GM23338 (cell line): ENCODE measurements at regions not wholly inside any gene's neighbourhood (a gene's known extent, or its start where the extent isn't known, plus 50 kb on each side); places are given as distances from the start of the nearest gene placed in this dataset.
"Not testable (repeated sequence)": the region's sequence is repeated elsewhere in the genome, so short reads cannot be mapped to it uniquely, and the experiment has no call there.

ENCODE experiments used
- ATAC-seq: fragments of 200-7000 bp; cut with Tn5 transposase; 3 replicates; pipeline ENCODE4 v1.9.1; 2020
- DNase-seq: peaks from one replicate; pipeline ENCODE4 v3.0.0-alpha.2; 2015; ENCODE audit warnings: low spot score
- H2AFZ ChIP-seq: fragments of 200-600 bp; sonication (generic); 2 replicates; pipeline ENCODE4 v1.8.0; 2016; ENCODE audit warnings: antibody characterized with exemption, mild to moderate bottlenecking, moderate library complexity
- H3F3A ChIP-seq: fragments of 200-600 bp; sonication (generic); replicated peaks from 2 replicates; pipeline ENCODE4 v1.8.0; 2017; ENCODE audit warnings: antibody characterized with exemption, mixed run types, low read depth
- H3K27ac ChIP-seq: fragments of 200-600 bp; sonication (generic); 2 replicates; pipeline ENCODE4 v1.6.1; 2016; ENCODE audit warnings: low read depth
- H3K27me3 ChIP-seq: fragments of 200-600 bp; sonication (generic); 2 replicates; pipeline ENCODE4 v1.8.0; 2016; ENCODE audit warnings: mild to moderate bottlenecking, mixed run types, moderate library complexity; ENCODE audit not compliant: insufficient read depth
- H3K36me3 ChIP-seq: fragments of 200-600 bp; sonication (generic); 2 replicates; pipeline ENCODE4 v1.8.0; 2016; ENCODE audit warnings: mild to moderate bottlenecking; ENCODE audit not compliant: insufficient read depth
- H3K4me1 ChIP-seq: fragments of 200-600 bp; sonication (generic); 2 replicates; pipeline ENCODE4 v1.8.0; 2016; ENCODE audit warnings: mild to moderate bottlenecking, moderate library complexity; ENCODE audit not compliant: insufficient read depth
- H3K4me2 ChIP-seq: fragments of 200-600 bp; sonication (generic); 2 replicates; pipeline ENCODE4 v1.7.1; 2017; ENCODE audit warnings: mixed run types
- H3K4me3 ChIP-seq: fragments of 200-600 bp; sonication (generic); 2 replicates; pipeline ENCODE4 v1.6.1; 2016; ENCODE audit warnings: mixed run types
- H3K79me2 ChIP-seq: fragments of 200-600 bp; sonication (generic); replicated peaks from 2 replicates; pipeline ENCODE4 v1.8.0; 2017; ENCODE audit warnings: mild to moderate bottlenecking; ENCODE audit not compliant: insufficient read depth
- H3K9me2 ChIP-seq: fragments of 200-600 bp; sonication (generic); 2 replicates; pipeline ENCODE4 v1.8.0; 2017; ENCODE audit not compliant: insufficient read depth
- H4K20me1 ChIP-seq: fragments of 200-600 bp; sonication (generic); replicated peaks from 2 replicates; pipeline ENCODE4 v1.8.0; 2017; ENCODE audit warnings: mild to moderate bottlenecking; ENCODE audit not compliant: insufficient read depth
- H3K27ac Mint-ChIP-seq: 2 replicates; pipeline ENCODE4 v1.8.0; 2020; ENCODE audit warnings: inconsistent platforms, mild to moderate bottlenecking, moderate library complexity, mixed read lengths
- H3K27me3 Mint-ChIP-seq: 3 replicates; pipeline ENCODE4 v1.8.0; 2022; ENCODE audit warnings: low read depth, mild to moderate bottlenecking, moderate library complexity, mixed read lengths, inconsistent platforms; ENCODE audit not compliant: insufficient read depth, poor library complexity
- H3K36me3 Mint-ChIP-seq: 3 replicates; pipeline ENCODE4 v1.8.0; 2021; ENCODE audit warnings: low read depth, mild to moderate bottlenecking, inconsistent platforms, moderate library complexity, mixed read lengths
- H3K4me1 Mint-ChIP-seq: 3 replicates; pipeline ENCODE4 v1.8.0; 2020; ENCODE audit warnings: mild to moderate bottlenecking, inconsistent platforms, mixed read lengths
- H3K4me3 Mint-ChIP-seq: 3 replicates; pipeline ENCODE4 v1.8.0; 2021; ENCODE audit warnings: moderate library complexity, mild to moderate bottlenecking, inconsistent platforms, mixed read lengths
- H3K9me3 Mint-ChIP-seq: 3 replicates; pipeline ENCODE4 v1.8.0; 2020; ENCODE audit warnings: moderate library complexity, mild to moderate bottlenecking, inconsistent platforms, mixed read lengths

GRCh38 chr21:9246010-9246409 lies 1275.4 kb upstream of the TPTE start:
- ATAC-seq, H3K4me1 Mint-ChIP-seq, H3K4me3 Mint-ChIP-seq, H3K4me1 ChIP-seq, H3K27ac Mint-ChIP-seq, H3K27me3 ChIP-seq, H3F3A ChIP-seq, H2AFZ ChIP-seq, H3K9me2 ChIP-seq, H3K4me2 ChIP-seq, H3K79me2 ChIP-seq, DNase-seq, H3K27ac ChIP-seq, H4K20me1 ChIP-seq: not testable (repeated sequence)
- Histone ChIP-seq H3K4me3 (peak overlapping the region; percentile 40; the same call in 1 of the 2 replicates), H3K36me3 (peaks cover 11% of the 10 kb centered on the region; the same call in 1 of the 2 replicates)
- peaks cover 14% of the 10 kb centered on the region for H3K27me3 Mint-ChIP-seq
- peaks cover 30% of the 10 kb centered on the region for H3K36me3 Mint-ChIP-seq
- peaks cover 34% of the 10 kb centered on the region for H3K9me3 Mint-ChIP-seq

DNA sequence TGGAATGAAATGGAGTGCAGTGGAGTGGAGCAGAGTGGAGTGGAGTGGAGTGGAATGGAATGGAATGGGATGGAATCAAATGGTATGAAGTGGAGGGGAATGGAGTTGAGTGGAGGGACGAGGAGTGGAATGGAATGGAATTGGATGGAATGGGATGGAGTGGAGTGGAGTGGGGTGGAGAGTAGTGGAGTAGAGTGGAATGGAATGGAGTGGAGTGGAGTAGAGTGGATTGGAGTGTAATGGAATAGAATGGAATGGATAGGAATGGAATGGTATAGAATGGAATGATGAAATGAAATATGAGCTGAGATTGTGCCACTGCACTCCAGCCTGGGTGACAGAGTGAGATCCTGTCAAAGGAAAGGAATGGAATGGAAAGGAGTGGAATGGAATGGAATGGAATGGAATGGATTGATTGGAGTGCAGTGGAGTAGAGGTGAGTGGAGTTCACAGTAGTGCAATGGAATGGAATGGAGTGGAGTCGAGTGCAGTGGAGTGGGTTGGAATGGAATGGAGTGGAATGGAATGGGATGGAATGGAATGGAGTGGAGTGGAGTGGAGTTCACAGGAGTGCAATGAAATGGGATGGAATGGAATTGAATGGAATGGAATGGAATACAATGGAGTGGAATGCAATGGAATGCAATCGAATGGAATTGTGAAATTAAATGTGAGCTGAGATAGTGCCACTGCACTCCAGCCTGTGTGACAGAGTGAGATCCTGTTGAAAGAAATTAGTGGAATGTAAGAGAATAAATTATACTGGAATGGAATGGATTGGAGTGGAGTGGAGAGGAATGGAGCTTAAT lies 1274.7 kb upstream of the TPTE start:
- not testable (repeated sequence) for H3K9me2 ChIP-seq, H3K4me1 Mint-ChIP-seq, H3F3A ChIP-seq, H3K27ac Mint-ChIP-seq, H3K79me2 ChIP-seq, H3K4me1 ChIP-seq, H3K4me2 ChIP-seq, H3K4me3 Mint-ChIP-seq, H4K20me1 ChIP-seq, DNase-seq, H2AFZ ChIP-seq, H3K27ac ChIP-seq, H3K27me3 ChIP-seq, ATAC-seq
- Histone ChIP-seq H3K4me3 (peak overlapping the region; percentile 40; the same call in 1 of the 2 replicates), H3K36me3 (peaks cover 11% of the 10 kb centered on the region; the same call in 1 of the 2 replicates)
- Mint-ChIP-seq H3K9me3 (peaks cover 34% of the 10 kb centered on the region), H3K27me3 (peaks cover 14% of the 10 kb centered on the region), H3K36me3 (peaks cover 30% of the 10 kb centered on the region)

DNA sequence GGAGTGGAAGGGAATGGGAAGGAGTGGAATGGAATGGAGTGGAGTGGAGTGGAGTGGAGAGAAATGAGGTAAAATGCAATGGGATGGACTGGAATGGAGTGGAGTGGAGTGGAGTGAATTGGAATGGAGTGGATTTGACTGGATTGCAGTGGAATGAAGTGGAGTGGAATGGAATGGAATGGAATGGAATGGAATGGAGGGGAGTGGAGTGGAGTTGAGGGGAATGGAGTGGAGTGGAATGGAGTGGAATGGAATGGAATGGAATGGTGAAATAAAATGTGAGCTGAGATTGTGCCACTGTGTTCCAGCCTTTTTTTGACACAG lies 1274.1 kb upstream of the TPTE start:
- not testable (repeated sequence) for H3K27ac Mint-ChIP-seq, H4K20me1 ChIP-seq, H3K79me2 ChIP-seq, H2AFZ ChIP-seq, H3K4me1 Mint-ChIP-seq, H3K4me2 ChIP-seq, H3F3A ChIP-seq, H3K4me1 ChIP-seq, H3K27ac ChIP-seq, H3K9me2 ChIP-seq, H3K4me3 Mint-ChIP-seq, DNase-seq, H3K27me3 ChIP-seq, ATAC-seq
- peaks cover 11% of the 10 kb centered on the region; the same call in 1 of the 2 replicates for H3K36me3 ChIP-seq
- Mint-ChIP-seq H3K9me3 (peaks cover 34% of the 10 kb centered on the region), H3K27me3 (peaks cover 14% of the 10 kb centered on the region), H3K36me3 (peaks cover 30% of the 10 kb centered on the region)
- H3K4me3 ChIP-seq: peak overlapping the region; percentile 40; the same call in 1 of the 2 replicates

- not testable (repeated sequence) for H3K4me1 Mint-ChIP-seq, H2AFZ ChIP-seq, H3K4me2 ChIP-seq, H3K27me3 ChIP-seq, H3K4me3 Mint-ChIP-seq, H3F3A ChIP-seq, DNase-seq, H3K9me2 ChIP-seq, H3K4me1 ChIP-seq, ATAC-seq, H3K4me3 ChIP-seq, H3K27ac ChIP-seq, H3K79me2 ChIP-seq, H3K27ac Mint-ChIP-seq, H4K20me1 ChIP-seq
- peaks cover 14% of the 10 kb centered on the region for H3K27me3 Mint-ChIP-seq
- H3K36me3 ChIP-seq: peaks cover 11% of the 10 kb centered on the region; the same call in 1 of the 2 replicates
- H3K9me3 Mint-ChIP-seq: peaks cover 34% of the 10 kb centered on the region
- peaks cover 30% of the 10 kb centered on the region for H3K36me3 Mint-ChIP-seq
Observed at GRCh38 chr21:9247616-9248317, 1273.6 kb upstream of the TPTE start.
